GM18505 (cell line): ENCODE measurements at regions not wholly inside any gene's neighbourhood (a gene's known extent, or its start where the extent isn't known, plus 50 kb on each side); places are given as distances from the start of the nearest gene placed in this dataset.

Experiments used
- ATAC-seq: cut with Tn5 transposase; IDR thresholded peaks from one replicate; pipeline ENCODE4 v1.9.1; 2021; ENCODE audit not compliant: unreplicated experiment
- POLR2A ChIP-seq: IDR thresholded peaks from 4 replicates; pipeline ENCODE4 v1.6.1; 2011; ENCODE audit warnings: borderline replicate concordance; ENCODE audit not compliant: insufficient read depth, insufficient read length; ENCODE audit errors: extremely low read depth

DNA sequence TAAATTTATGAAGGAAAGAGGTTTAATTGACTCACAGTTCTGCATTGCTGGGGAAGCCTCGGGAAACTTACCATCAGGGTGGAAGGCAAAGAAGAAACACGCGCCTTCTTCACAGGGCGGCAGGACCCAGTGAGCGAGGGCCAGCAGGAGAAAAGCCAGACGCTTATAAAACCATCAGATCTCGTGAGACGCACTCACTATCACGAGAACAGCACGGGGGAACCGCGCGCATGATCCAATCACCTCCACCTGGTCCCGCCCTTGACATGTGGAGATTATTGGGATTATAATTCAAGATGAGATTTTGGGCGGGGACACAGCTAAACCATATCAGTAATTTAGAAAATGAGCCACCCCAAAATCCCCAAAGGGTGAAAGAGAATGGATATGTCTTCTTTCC lies 187.1 kb downstream of the RAP2A start:
- TF ChIP-seq POLR2A = no peak
- ATAC-seq = no peak

DNA sequence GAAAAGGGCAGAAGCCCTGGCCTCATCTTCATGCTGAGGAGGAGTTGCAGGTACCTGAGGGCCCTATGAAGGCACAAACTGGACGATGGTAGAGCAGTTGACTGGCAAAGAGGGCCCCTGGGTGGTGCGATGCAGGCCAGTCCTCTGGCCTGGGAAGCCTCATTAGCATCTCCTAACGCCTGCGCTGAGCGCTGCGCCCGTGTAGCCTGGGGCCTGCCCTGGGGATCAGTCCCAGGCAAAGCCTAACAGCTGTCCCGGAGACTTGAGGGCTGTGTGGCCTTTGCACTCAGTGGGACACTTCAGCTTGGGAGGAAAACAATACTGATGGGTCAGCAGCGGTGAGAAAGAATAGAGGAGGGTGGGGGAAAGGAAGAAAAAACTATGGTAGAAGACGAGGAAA lies 187.7 kb downstream of the RAP2A start:
- ATAC-seq = no peak
- TF ChIP-seq POLR2A = no peak

DNA sequence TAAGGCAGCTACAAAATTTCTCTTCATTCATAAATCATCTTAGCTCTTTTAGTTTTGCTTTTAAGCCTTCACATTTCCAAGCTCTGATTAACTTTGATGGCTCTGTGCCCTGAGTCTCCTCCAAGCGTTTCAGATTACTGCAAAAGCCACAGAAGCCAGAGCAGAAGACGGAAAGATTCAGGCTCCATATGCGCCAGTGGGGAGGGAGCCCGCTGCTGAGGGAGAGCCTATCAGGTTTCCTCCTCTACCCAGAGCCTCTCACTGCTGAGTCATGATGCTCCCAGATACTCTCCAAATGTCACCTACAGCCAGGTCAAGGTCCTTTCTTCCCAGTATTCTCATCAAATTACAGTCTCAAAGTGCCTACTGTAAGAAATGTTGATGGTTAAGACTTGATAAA lies 193.6 kb downstream of the RAP2A start:
- no peak for TF ChIP-seq POLR2A
- no peak for ATAC-seq

DNA sequence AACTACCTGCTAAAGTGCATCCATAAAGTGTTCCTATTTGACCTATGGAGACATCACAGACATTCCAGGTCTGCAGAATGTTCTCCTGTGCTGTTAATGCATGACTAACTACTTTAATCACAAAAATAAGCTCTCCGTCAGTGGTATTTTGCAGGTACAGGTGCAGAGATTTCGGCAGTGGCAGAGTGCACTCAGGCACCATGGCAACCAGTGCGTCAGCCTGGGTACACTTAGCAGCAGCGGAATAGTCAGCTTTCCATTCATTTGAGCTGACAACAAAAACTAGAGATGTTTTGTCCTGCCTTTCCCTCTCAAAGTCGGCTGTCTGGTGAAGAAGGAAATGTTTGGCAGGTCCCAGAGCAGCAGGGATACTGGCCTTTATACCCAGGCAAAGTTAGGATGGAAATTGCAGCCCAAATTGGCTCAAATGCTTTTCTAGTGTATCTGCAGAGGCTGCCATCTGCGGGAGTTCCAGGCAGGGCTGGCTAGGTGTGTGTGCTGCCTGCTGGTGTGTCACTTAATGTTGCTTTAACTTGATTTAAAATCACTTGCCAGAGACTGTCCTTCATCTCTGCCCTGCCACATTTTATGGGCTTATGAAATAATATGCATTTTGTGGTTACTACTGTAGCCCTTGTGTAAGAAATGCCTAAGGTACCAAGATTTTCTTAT lies 195.8 kb downstream of the RAP2A start:
- ATAC-seq = no peak
- TF ChIP-seq POLR2A = no peak

DNA sequence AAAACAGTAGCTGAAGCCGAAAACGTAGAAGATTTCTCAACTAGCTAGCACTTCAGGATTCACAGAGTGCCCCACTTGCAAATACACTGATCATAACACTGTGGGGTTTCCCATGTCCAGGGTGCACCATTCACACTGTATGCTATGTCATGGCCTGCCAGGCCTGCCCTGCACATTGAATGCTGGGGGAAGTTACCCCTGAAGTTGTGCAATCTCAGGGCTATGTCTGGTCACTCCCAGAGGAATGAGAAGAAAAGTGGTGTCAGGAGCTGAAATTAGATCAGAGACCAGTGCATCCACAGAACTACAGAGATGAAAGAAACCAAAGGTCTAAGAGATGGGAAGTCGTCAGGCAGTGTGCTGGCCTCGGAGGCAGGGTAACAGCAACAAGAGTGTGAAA lies 196.8 kb downstream of the RAP2A start:
- ATAC-seq = no peak

DNA sequence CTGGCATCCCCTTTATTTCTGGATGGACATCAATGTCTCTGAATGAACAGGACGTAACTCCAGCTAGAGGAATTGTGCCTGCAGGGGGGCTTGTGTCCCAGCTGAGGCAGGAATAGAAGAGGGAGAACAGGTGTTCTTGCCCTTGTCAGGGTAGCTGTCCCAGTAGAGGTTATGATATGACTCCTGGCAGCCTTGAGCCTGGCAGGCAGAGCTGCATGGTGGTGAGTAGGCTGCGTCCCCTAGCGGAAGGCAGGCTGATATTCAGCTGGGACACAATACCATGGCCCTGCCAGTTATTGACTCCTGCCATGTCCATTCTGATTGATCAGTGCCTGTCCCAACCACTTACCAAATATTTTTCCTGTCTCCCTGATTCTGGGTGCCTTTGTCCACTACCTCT lies 197.2 kb downstream of the RAP2A start:
- no peak for ATAC-seq

More for the DNA sequence above, 196.8 kb downstream of the RAP2A start:
- TF ChIP-seq POLR2A = no peak

DNA sequence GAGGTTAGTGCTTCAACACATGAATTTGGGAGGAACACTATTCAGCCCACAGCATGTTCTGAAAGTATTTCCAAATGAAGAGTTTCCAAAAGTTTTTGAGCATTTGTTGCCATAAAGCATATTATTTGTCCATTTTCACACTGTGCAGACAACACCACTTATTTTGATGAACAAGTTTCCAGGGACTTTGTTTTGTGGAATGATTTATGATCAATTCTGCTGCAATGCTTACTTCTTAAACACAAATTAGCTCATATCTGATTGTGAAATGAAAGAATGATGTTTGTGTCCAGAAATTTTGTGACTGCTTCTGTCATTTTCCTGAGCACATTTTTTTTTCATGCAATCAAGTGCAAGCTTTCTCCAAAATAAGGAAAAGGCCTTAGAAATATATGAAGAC lies 205.3 kb downstream of the RAP2A start:
- ATAC-seq = no peak

More for the DNA sequence above, 197.2 kb downstream of the RAP2A start:
- no peak for TF ChIP-seq POLR2A

DNA sequence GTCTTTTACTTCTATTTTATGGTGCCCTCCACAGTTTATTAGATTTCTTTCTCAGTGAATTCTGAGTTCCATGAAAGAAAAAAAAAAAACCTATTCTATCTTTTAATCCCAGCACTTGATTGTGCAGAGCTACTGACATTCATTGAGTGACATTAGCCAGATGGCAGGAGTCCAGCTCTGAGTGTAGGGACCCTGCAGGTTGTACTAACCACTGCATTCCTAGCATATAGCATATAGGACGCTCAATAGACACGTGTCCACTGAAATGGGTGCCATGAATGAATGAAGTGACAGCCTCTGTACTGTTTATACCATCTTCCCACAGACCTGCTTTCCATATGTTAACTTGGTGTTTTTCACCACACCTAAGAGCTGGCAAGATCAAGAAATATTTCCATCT lies 206.3 kb downstream of the RAP2A start:
- ATAC-seq = no peak
- no peak for TF ChIP-seq POLR2A

More for the DNA sequence above, 205.3 kb downstream of the RAP2A start:
- TF ChIP-seq POLR2A = no peak

DNA sequence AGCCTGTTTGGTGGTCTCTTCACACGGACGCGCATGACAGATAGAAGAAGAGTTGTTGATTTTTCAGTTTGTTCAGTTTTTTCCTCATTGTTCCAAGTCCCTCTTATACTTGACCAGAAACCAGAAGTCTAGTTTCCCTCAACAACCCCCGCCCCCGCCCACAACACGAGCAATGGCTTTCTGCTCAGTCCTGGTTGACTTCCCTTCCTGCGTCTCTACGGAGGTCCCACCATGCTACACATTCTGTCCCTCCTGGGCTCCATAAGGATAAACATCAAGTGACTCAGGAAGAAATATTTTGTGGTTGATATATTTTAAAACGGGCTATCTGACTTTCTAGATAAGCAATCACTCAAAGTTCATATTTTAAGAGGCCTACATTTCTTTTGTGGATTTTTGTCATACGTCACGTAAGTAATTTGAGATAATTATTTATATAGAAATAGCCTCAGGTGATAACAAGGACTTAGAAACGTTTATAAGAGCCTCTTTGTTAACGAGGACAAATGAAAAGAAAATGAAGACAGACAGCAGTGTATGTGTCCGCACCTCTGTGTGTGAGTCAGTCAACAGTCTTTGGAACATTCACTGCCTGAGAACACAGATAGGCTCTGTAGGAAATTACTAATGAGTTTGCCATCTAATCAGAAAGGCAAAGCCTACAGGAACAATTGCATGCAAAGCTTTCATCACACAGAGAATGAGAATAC lies 214.4 kb downstream of the RAP2A start:
- ATAC-seq = no peak
- no peak for TF ChIP-seq POLR2A

DNA sequence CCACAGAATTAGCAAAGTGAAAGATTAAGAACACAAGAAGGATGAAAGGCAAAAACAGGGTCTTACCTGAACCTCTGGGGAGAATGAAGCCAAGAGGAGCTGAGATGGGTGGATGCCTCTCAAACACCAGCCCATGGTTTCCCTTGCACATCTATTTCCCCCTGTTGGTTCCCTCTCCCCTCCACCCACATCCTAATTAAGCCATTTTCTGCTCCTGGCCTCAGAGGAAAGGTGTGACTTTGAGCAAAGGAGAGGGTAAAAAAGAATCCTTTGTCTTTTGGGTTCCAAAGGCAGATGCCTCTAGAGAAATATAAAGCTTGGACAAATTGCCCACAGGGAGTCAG lies 214.9 kb downstream of the RAP2A start:
- ATAC-seq = no peak
- no peak for TF ChIP-seq POLR2A

DNA sequence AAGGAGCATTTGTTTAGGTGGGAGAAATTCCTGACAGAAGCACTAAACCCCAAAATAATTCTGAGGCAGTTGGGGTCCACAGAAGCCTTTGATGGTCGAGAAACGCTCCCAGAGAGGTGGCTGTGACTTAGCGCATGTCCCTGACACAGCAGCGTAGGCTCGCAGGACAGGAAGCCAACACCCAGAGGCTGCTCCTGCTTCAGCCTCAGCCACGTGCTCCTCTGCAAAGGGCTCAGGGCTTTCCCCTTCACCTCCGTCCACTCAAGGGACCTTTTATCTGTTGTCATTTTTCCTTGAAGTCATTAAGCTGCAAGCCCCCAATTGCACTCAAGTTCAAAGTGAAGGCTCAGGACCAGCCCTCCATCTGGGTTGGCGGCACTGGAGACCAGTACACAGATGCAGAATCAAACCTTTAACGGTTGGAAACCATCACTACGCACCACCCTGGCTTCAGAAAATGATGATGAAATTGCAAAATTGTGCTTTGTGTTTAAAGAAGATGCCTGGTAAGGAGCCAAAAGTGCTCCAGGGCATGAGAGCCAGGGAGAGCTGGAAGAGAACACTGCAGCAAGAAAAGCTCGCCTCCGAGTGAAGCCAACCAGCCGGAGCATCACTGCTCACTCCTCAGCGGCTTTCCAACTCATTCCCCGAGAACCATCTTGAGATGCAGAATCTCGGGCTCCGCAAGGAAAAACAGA lies 219.6 kb downstream of the RAP2A start:
- no peak for TF ChIP-seq POLR2A
- ATAC-seq = no peak

DNA sequence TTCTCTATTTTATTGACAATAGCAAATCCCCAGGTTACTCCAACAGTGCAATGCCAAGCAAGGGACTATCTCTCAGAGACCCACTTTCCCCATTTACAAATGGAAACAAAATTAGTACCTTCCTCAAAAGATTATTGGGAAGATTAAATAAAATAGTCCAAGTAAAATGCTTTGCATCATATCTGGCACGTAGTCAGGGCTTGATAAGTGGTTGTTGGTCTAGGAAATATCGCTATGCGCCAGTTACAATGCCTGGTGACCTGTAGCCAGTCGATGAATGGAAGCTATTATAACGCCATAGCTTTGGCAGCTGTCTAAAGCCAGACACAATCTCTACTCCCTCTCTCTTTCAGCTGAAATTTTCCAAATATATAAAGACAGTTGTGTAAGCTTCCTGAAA lies 220.3 kb downstream of the RAP2A start:
- no peak for TF ChIP-seq POLR2A

DNA sequence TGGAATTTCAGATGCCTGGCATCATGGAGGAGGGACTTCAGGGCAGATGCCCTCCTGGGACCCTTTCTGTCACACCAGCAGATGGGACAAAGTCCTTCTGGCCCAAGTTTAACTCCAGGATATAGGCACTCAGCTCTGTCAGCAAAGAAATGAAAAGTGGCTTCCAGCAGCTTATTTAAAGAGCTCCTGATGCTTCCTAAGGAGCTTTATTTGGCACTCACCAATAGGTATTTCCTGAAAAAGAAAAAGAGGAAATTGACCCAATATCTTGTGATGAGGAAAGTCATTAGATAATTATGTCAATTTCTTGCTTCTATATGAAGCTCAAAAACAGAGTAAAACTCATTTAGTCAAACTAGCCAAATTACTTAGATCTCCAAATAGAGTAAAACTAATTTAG lies 224.6 kb downstream of the RAP2A start:
- TF ChIP-seq POLR2A = no peak
- no peak for ATAC-seq

More for the DNA sequence above, 220.3 kb downstream of the RAP2A start:
- ATAC-seq = no peak

DNA sequence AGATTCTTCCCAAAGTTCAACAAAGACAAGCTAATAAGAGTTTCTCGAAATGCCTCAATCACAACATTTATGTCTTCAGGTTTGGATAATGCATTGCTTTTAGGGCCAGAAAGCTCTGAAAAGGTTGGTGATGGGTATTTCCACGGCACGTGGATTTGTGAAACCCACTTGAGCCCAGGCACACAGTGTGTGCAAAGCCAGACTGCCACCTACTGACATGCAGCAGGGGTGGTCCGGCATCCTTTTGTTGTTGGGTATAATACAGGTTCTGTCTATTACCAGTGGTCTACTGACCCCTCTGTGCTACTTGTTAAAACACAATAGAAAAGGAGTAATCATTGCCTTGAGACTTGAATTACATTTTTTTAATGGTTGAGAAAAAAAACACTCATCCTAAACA lies 225.6 kb downstream of the RAP2A start:
- no peak for TF ChIP-seq POLR2A
- ATAC-seq = no peak
